Lower leg skin (tissue), 4 donors: ENCODE measurements at regions not wholly inside any gene's neighbourhood (a gene's known extent, or its start where the extent isn't known, plus 50 kb on each side); places are given as distances from the start of the nearest gene placed in this dataset.

ENCODE experiments used
- DNase-seq, 2 donors: peaks; one replicate each; pipeline ENCODE4 v3.0.0-alpha.2; 2019; ENCODE audit warnings: low spot score in 2 of 2
- H3K4me3 ChIP-seq: fragments of 200-600 bp; sonication (generic); 2 replicates; pipeline ENCODE4 v1.5.1; 2017; ENCODE audit warnings: mild to moderate bottlenecking, low read depth; ENCODE audit not compliant: poor library complexity, severe bottlenecking
- CTCF ChIP-seq, 3 donors: fragments of 450-650 bp; IDR thresholded peaks; one replicate each; pipeline ENCODE4 v1.5.1; 2016; ENCODE audit warnings: antibody characterized with exemption in 3 of 3, mild to moderate bottlenecking in 3 of 3, moderate library complexity in 2 of 3
- POLR2A ChIP-seq, 2 donors: fragments of 450-650 bp; IDR thresholded peaks; one replicate each; pipeline ENCODE4 v1.6.1; 2016 to 2017; ENCODE audit warnings: antibody characterized with exemption in 2 of 2, mild to moderate bottlenecking in 1 of 2, moderate library complexity in 1 of 2
- WGBS, 2 donors: methylation state at CpG; one replicate each; pipeline ENCODE4 v1.1.5; 2018; 5-methylcytosine and 5-hydroxymethylcytosine counted together
- intact Hi-C: fragments of 100-400 bp; cut with DNase I; formaldehyde crosslinking; loops from one replicate; pipeline ENCODE4 v1.15.0; 2023; ENCODE audit warnings: low total_unique reads

- WGBS, 2 donors: 23 to 30% methylated on average over 6 of the region's 6 CpGs
- TF ChIP-seq POLR2A (IDR thresholded peaks at IDR 0.05): no peak
- no peak for TF ChIP-seq CTCF (IDR thresholded peaks at IDR 0.05)
- no peak overlapping the region for H3K4me3 ChIP-seq
- intact Hi-C loops: no loop called here
- DNase-seq: peak; percentile 69 to 89
Observed at GRCh38 chr3:57004229-57004628, 56.2 kb upstream of the SPATA12 start.

GRCh38 chr3:57003676-57004075 is 56.8 kb upstream of the SPATA12 start:
- no peak for TF ChIP-seq CTCF (IDR thresholded peaks at IDR 0.05)
- intact Hi-C loops: no loop called here
- no peak for DNase-seq
- H3K4me3 ChIP-seq: no peak overlapping the region
- 33 to 41% methylated on average over 2 of the region's 2 CpGs for WGBS, 2 donors

GRCh38 chr3:57001356-57001755 is 59.1 kb upstream of the SPATA12 start:
- TF ChIP-seq CTCF (IDR thresholded peaks at IDR 0.05) (no peak), POLR2A (IDR thresholded peaks at IDR 0.05) (no peak)
- H3K4me3 ChIP-seq: no peak overlapping the region
- intact Hi-C loops: no loop called here
- DNase-seq: no peak
- WGBS, 2 donors: 86 to 89% methylated on average over 5 of the region's 5 CpGs

- intact Hi-C loops: no loop called here
- DNase-seq: no peak
- WGBS, 2 donors: 95 to 97% methylated on average over 4 of the region's 4 CpGs
- H3K4me3 ChIP-seq: no peak overlapping the region
- TF ChIP-seq CTCF (IDR thresholded peaks at IDR 0.05): no peak
- no peak for TF ChIP-seq POLR2A (IDR thresholded peaks at IDR 0.05)
Observed at GRCh38 chr3:57000012-57000411, 60.5 kb upstream of the SPATA12 start.

- no peak for DNase-seq
- TF ChIP-seq POLR2A (IDR thresholded peaks at IDR 0.05) (no peak), CTCF (IDR thresholded peaks at IDR 0.05) (no peak)
- no peak overlapping the region for H3K4me3 ChIP-seq
- intact Hi-C loops: no loop called here
Observed at GRCh38 chr3:56999547-56999946, 60.9 kb upstream of the SPATA12 start.

- 34 to 46% methylated on average over 3 of the region's 3 CpGs for WGBS, 2 donors
- DNase-seq: no peak
- TF ChIP-seq POLR2A (IDR thresholded peaks at IDR 0.05) (no peak), CTCF (IDR thresholded peaks at IDR 0.05) (no peak)
- intact Hi-C loops: no loop called here
- no peak overlapping the region for H3K4me3 ChIP-seq
Observed at GRCh38 chr3:56998076-56998529, 62.4 kb upstream of the SPATA12 start.
